ENCODE measurements at regions not wholly inside any gene's neighbourhood (a gene's known extent, or its start where the extent isn't known, plus 50 kb on each side); places are given as distances from the start of the nearest gene placed in this dataset.

GRCh38 chr5:13359344-13359743 lies 585.1 kb downstream of the DNAH5 start:
- TF ChIP-seq, protein P1, sequence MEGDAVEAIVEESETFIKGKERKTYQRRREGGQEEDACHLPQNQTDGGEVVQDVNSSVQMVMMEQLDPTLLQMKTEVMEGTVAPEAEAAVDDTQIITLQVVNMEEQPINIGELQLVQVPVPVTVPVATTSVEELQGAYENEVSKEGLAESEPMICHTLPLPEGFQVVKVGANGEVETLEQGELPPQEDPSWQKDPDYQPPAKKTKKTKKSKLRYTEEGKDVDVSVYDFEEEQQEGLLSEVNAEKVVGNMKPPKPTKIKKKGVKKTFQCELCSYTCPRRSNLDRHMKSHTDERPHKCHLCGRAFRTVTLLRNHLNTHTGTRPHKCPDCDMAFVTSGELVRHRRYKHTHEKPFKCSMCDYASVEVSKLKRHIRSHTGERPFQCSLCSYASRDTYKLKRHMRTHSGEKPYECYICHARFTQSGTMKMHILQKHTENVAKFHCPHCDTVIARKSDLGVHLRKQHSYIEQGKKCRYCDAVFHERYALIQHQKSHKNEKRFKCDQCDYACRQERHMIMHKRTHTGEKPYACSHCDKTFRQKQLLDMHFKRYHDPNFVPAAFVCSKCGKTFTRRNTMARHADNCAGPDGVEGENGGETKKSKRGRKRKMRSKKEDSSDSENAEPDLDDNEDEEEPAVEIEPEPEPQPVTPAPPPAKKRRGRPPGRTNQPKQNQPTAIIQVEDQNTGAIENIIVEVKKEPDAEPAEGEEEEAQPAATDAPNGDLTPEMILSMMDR (IDR thresholded peaks at IDR 0.05; ENCODE audit: insufficient read depth, low read depth, low read length, missing control alignments) = no peak
- H3K4me3 ChIP-seq (ENCODE audit: low read depth, low read length) = no peak overlapping the region
- no peak for DNase-seq (ENCODE audit: low read depth)

DNA sequence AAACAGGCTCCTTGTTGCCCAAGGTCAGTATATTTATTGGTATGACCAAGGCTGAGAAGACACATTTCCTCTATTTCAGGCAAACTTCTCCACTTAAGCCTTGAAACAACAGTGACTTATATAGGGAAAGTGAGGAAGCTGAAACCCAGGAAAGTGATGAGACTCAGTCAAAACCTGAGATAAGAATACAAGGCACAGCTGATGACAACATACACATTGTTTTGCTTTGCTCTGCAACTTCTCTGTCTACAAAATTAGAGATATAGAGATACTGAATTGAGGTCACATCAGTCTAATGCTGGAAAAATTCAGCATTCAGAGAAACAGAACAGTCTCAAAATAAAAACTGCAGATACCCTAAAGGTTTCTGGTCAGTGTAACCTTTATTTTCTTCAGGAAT lies 586.1 kb downstream of the DNAH5 start:
- TF ChIP-seq, protein P1 (IDR thresholded peaks at IDR 0.05; ENCODE audit: insufficient read depth, low read depth, low read length, missing control alignments) = no peak
- no peak for DNase-seq (ENCODE audit: low read depth)
- H3K4me3 ChIP-seq (ENCODE audit: low read depth, low read length) = no peak overlapping the region

GRCh38 chr5:13357929-13358328 lies 586.6 kb downstream of the DNAH5 start:
- no peak for DNase-seq (ENCODE audit: low read depth)
- TF ChIP-seq, protein P1 (IDR thresholded peaks at IDR 0.05; ENCODE audit: insufficient read depth, low read depth, low read length, missing control alignments) = no peak
- H3K4me3 ChIP-seq (ENCODE audit: low read depth, low read length) = no peak overlapping the region

DNA sequence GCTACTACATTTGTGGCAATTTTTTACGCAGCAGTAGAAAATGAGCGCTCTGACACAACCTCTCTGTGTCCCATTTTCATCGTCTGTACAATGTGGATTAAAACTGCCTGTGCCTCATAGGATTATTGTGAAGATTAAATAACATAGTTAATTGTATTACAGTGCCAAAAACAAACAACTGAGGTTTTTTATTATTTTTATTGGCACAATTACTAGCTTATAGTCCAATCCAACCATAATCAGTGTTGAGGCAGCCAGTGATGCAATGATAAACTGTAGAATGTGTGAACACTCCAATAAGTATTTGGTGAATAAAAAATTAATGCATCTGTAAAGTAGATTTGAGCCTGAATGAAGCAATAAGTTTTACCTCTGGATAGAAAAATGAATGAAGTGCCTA lies 588.3 kb downstream of the DNAH5 start:
- no peak for DNase-seq (ENCODE audit: low read depth)
- TF ChIP-seq, protein P1 (IDR thresholded peaks at IDR 0.05; ENCODE audit: insufficient read depth, low read depth, low read length, missing control alignments) = no peak
- H3K4me3 ChIP-seq (ENCODE audit: low read depth, low read length) = no peak overlapping the region

- no peak overlapping the region for H3K4me3 ChIP-seq (ENCODE audit: low read depth, low read length)
- no peak for DNase-seq (ENCODE audit: low read depth)
- TF ChIP-seq, protein P1 (IDR thresholded peaks at IDR 0.05; ENCODE audit: insufficient read depth, low read depth, low read length, missing control alignments) = no peak
Observed at GRCh38 chr5:13354611-13355010, 589.9 kb downstream of the DNAH5 start.

DNA sequence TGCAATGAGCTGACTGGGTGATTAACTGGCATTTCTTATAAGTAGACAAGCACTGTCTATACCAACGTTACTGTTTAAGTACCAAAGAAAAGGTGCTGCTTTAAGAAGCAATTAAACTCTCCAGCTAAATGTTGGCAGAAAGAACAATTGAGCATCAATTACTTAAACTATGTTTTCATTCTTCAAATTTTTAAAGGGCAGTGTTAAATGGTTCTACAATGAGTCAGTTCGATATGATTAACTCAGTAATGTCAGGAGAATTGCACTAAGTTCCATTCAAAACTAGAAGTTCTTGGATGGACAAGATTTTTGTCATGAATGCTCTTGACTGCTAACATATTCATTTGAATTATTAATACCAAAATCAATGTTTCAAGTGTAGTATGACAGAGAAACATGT lies 593.7 kb downstream of the DNAH5 start:
- TF ChIP-seq, protein P1 (IDR thresholded peaks at IDR 0.05; ENCODE audit: insufficient read depth, low read depth, low read length, missing control alignments) = no peak
- no peak overlapping the region for H3K4me3 ChIP-seq (ENCODE audit: low read depth, low read length)
- no peak for DNase-seq (ENCODE audit: low read depth)

DNA sequence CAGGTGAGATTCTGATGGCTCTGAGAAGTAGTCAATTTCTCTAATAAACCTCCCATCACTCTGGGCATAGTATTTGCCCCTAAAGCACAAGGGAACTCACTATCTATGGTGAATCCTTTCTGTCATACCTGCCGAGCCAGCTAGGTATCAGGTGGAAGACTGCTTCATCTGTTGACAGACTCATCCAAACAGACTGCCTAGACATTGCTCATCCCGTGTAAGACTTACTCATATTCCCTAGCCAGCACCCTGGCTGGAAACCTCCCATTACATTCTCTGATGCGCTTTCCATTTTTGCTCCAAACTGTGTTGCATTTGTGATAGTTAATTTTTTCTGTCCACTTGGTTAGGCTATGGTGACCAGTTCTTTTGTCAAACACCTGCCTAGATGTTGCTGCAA lies 595.9 kb downstream of the DNAH5 start:
- H3K4me3 ChIP-seq (ENCODE audit: low read depth, low read length) = no peak overlapping the region
- TF ChIP-seq, protein P1 (IDR thresholded peaks at IDR 0.05; ENCODE audit: insufficient read depth, low read depth, low read length, missing control alignments) = no peak
- no peak for DNase-seq (ENCODE audit: low read depth)

All from GM12865 (cell line).